HEK293 (cell line): ENCODE measurements at regions not wholly inside any gene's neighbourhood (a gene's known extent, or its start where the extent isn't known, plus 50 kb on each side); places are given as distances from the start of the nearest gene placed in this dataset.
A peak's percentile ranks its signal among the peaks of the same experiment; 100 is the strongest.
"Not testable (repeated sequence)": the region's sequence is repeated elsewhere in the genome, so short reads cannot be mapped to it uniquely, and the experiment has no call there.

ENCODE experiments used
- CTCF ChIA-PET: fragments of 350-600 bp; formaldehyde crosslinking; extraction: SDS; loops from one replicate; lab custom pipeline; 2021; ENCODE audit warnings: antibody characterized with exemption; lab: Yijun Ruan, JAX
- POLR2A ChIA-PET: fragments of 300-600 bp; formaldehyde crosslinking; extraction: SDS; loops from one replicate; lab custom pipeline; 2020; ENCODE audit warnings: antibody characterized with exemption, inconsistent platforms; lab: Yijun Ruan, JAX
- H3K27ac ChIP-seq: fragments of 200-500 bp; sonication (Bioruptor generic); 2 replicates; pipeline ENCODE4 v1.5.1; 2014; ENCODE audit warnings: low read depth, low read length, control low read depth, inconsistent platforms; ENCODE audit errors: extremely low read depth
- H3K36me3 ChIP-seq, 2 experiments: fragments of 200-500 bp in 1 of 2; sonication (Bioruptor generic) in 1 of 2; 1 replicate in 1 of 2; 2 replicates in 1 of 2; pipeline ENCODE4 v1.5.1; 2014 to 2017; ENCODE audit warnings: inconsistent platforms in 2 of 2, low read length in 2 of 2; ENCODE audit not compliant: control insufficient read depth in 2 of 2, insufficient read depth in 1 of 2
- H3K4me1 ChIP-seq: fragments of 200-500 bp; sonication (Bioruptor generic); 2 replicates; pipeline ENCODE4 v1.5.1; 2014; ENCODE audit warnings: mild to moderate bottlenecking, low read length, inconsistent platforms; ENCODE audit not compliant: control insufficient read depth, insufficient read depth
- H3K4me3 ChIP-seq: 2 replicates; pipeline ENCODE4 v1.5.1; 2011; ENCODE audit warnings: low read depth, mild to moderate bottlenecking, control low read depth, low read length, moderate library complexity
- H3K9me3 ChIP-seq: fragments of 200-500 bp; sonication (Bioruptor generic); 2 replicates; pipeline ENCODE4 v1.5.1; 2014; ENCODE audit warnings: low read depth, low read length, inconsistent platforms; ENCODE audit not compliant: control insufficient read depth, insufficient read depth
- CTCF ChIP-seq: fragments of 450-650 bp; formaldehyde crosslinking; IDR thresholded peaks from 2 replicates; pipeline ENCODE4 v1.5.1; 2016; ENCODE audit warnings: missing biosample characterization, missing genetic modification characterization
- KLF10 ChIP-seq: fragments of 450-650 bp; IDR thresholded peaks from 2 replicates; pipeline ENCODE4 v1.5.1; 2018; ENCODE audit warnings: missing biosample characterization, mild to moderate bottlenecking, missing genetic modification characterization
- PRDM2 ChIP-seq: fragments of 450-650 bp; formaldehyde crosslinking; IDR thresholded peaks from 2 replicates; pipeline ENCODE4 v1.5.1; 2016; ENCODE audit warnings: missing biosample characterization, missing genetic modification characterization, borderline replicate concordance
- SCRT2 ChIP-seq: fragments of 450-650 bp; formaldehyde crosslinking; IDR thresholded peaks from 2 replicates; pipeline ENCODE4 v1.5.1; 2016; ENCODE audit warnings: missing biosample characterization, missing genetic modification characterization
- SETDB1 ChIP-seq: IDR thresholded peaks from one replicate; pipeline ENCODE4 v1.6.1; 2017; ENCODE audit warnings: mild to moderate bottlenecking, low read length, moderate library complexity, mixed read lengths; ENCODE audit not compliant: insufficient read length
- SP3 ChIP-seq: fragments of 450-650 bp; formaldehyde crosslinking; IDR thresholded peaks from 2 replicates; pipeline ENCODE4 v1.5.1; 2016; ENCODE audit warnings: missing biosample characterization, missing genetic modification characterization
- ZNF184 ChIP-seq: fragments of 450-650 bp; IDR thresholded peaks from 2 replicates; pipeline ENCODE4 v1.5.1; 2018; ENCODE audit warnings: missing biosample characterization, mild to moderate bottlenecking, missing genetic modification characterization
- TF ChIP-seq, protein P1 (sequence below): fragments of 450-650 bp; formaldehyde crosslinking; IDR thresholded peaks from 2 replicates; pipeline ENCODE4 v1.5.1; 2016; ENCODE audit warnings: missing biosample characterization, missing genetic modification characterization

DNA sequence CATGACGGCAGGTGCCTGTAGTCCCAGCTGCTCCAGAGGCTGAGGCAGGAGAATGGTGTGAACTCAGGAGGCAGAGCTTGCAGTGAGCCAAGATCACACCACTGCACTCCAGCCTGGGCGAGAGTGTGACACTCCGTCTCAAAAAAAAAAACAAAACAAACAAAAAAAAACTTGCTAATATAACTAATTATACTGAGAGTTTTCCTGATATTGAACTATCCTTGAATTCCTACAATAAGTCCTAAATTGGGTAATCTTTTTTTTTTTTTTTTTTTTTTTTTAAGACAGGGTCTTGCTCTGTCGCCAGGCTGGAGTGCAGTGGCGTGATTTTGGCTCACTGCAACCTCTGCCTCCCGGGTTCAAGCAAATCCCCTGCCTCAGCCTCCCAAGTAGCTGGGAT lies 122.7 kb upstream of the ATF7IP start:
- CTCF ChIA-PET: interaction anchor here (0.8 kb wide), 1 partner anchor 175 kb away, joined by 5 read pairs; no protein-coding TSS in a partner anchor

GRCh38 chr12:14243941-14244340 lies 121.5 kb upstream of the ATF7IP start:
- TF ChIP-seq SP3 (tag by site-specific recombination): no peak
- Histone ChIP-seq H3K27ac (no peak overlapping the region), H3K36me3 (no peaks in the 10 kb centered on the region), H3K4me1 (no peaks in the 10 kb centered on the region), H3K9me3 (no peaks in the 10 kb centered on the region), H3K4me3 (no peak overlapping the region)
- POLR2A ChIA-PET: no interaction called here
- CTCF ChIA-PET: interaction anchor here (0.7 kb wide), 1 partner anchor 16 kb away, joined by 3 read pairs; no protein-coding TSS in a partner anchor

More for the DNA sequence above, 122.7 kb upstream of the ATF7IP start:
- peak; percentile 61 for TF ChIP-seq SETDB1
- H3K4me1 ChIP-seq, H3K27ac ChIP-seq, H3K9me3 ChIP-seq, H3K36me3 ChIP-seq, H3K4me3 ChIP-seq, POLR2A ChIA-PET: not testable (repeated sequence)

- CTCF ChIA-PET: interaction anchor here (0.7 kb wide), 1 partner anchor 422 kb away, joined by 4 read pairs; no protein-coding TSS in a partner anchor
- no peak overlapping the region for H3K4me3 ChIP-seq
- no peaks in the 10 kb centered on the region for H3K4me1 ChIP-seq
- H3K36me3 ChIP-seq: no peaks in the 10 kb centered on the region
- H3K27ac ChIP-seq: no peak overlapping the region
- POLR2A ChIA-PET: no interaction called here
- TF ChIP-seq KLF10 (tag by site-specific recombination): no peak
- no peak for TF ChIP-seq PRDM2 (tag by site-specific recombination)
- TF ChIP-seq, protein P1, sequence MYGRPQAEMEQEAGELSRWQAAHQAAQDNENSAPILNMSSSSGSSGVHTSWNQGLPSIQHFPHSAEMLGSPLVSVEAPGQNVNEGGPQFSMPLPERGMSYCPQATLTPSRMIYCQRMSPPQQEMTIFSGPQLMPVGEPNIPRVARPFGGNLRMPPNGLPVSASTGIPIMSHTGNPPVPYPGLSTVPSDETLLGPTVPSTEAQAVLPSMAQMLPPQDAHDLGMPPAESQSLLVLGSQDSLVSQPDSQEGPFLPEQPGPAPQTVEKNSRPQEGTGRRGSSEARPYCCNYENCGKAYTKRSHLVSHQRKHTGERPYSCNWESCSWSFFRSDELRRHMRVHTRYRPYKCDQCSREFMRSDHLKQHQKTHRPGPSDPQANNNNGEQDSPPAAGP (tag by site-specific recombination): no peak
- no peak for TF ChIP-seq ZNF184 (tag by site-specific recombination)
- no peak for TF ChIP-seq CTCF (tag by site-specific recombination)
- no peak for TF ChIP-seq SCRT2 (tag by site-specific recombination)
- no peaks in the 10 kb centered on the region for H3K9me3 ChIP-seq
Measured at GRCh38 chr12:14244876-14245669, 120.4 kb upstream of the ATF7IP start.
